Lower leg skin (tissue), 3 donors: ENCODE measurements at regions not wholly inside any gene's neighbourhood (a gene's known extent, or its start where the extent isn't known, plus 50 kb on each side); places are given as distances from the start of the nearest gene placed in this dataset.

Experiments
- CTCF ChIP-seq, 3 donors: fragments of 450-650 bp; IDR thresholded peaks; one replicate each; pipeline ENCODE4 v1.5.1; 2016; ENCODE audit warnings: antibody characterized with exemption in 3 of 3, mild to moderate bottlenecking in 3 of 3, moderate library complexity in 2 of 3
- POLR2A ChIP-seq, 2 donors: fragments of 450-650 bp; IDR thresholded peaks; one replicate each; pipeline ENCODE4 v1.6.1; 2016 to 2017; ENCODE audit warnings: antibody characterized with exemption in 2 of 2, mild to moderate bottlenecking in 1 of 2, moderate library complexity in 1 of 2

- TF ChIP-seq CTCF (IDR thresholded peaks at IDR 0.05): no peak
- no peak for TF ChIP-seq POLR2A (IDR thresholded peaks at IDR 0.05)
These were observed 188.3 kb downstream of the SLC24A2 start for GRCh38 chr9:19600538-19600937.
